Spinal cord (tissue), 9 donors: ENCODE measurements at regions not wholly inside any gene's neighbourhood (a gene's known extent, or its start where the extent isn't known, plus 50 kb on each side); places are given as distances from the start of the nearest gene placed in this dataset.

Experiments
- DNase-seq, 6 donors: peaks; one replicate each; pipeline versions ENCODE4 v3.0.0 to v3.0.0-alpha.2; 2013 to 2015; ENCODE audit warnings: low spot score in 6 of 6, low read depth in 4 of 6
- H3K27ac ChIP-seq: one replicate; pipeline ENCODE4 v1.5.1; 2013; ENCODE audit warnings: low read depth, low read length, control low read depth
- H3K27me3 ChIP-seq: one replicate; pipeline ENCODE4 v1.6.1; 2013; ENCODE audit warnings: low read length; ENCODE audit not compliant: control insufficient read depth, insufficient read depth
- H3K36me3 ChIP-seq: one replicate; pipeline ENCODE4 v1.6.1; 2013; ENCODE audit warnings: low read length; ENCODE audit not compliant: control insufficient read depth, insufficient read depth
- H3K4me1 ChIP-seq: one replicate; pipeline ENCODE4 v1.6.1; 2013; ENCODE audit warnings: low read length; ENCODE audit not compliant: control insufficient read depth, insufficient read depth
- H3K4me3 ChIP-seq: one replicate; pipeline ENCODE4 v1.5.1; 2013; ENCODE audit warnings: low read depth, low read length, control low read depth
- H3K9me3 ChIP-seq: one replicate; pipeline ENCODE4 v1.6.1; 2013; ENCODE audit warnings: low read length; ENCODE audit not compliant: control insufficient read depth, insufficient read depth
- WGBS: methylation state at CpG from one replicate; pipeline ENCODE4 v1.1.5; 2013; ENCODE audit warnings: missing lambda C conversion rate; ENCODE audit not compliant: insufficient coverage; 5-methylcytosine and 5-hydroxymethylcytosine counted together
- donor health status: healthy.

- H3K27me3 ChIP-seq: no peaks in the 10 kb centered on the region
- no peaks in the 10 kb centered on the region for H3K36me3 ChIP-seq
- H3K9me3 ChIP-seq: no peaks in the 10 kb centered on the region
- H3K27ac ChIP-seq: no peak overlapping the region
- no peak for DNase-seq
- no peak overlapping the region for H3K4me3 ChIP-seq
- H3K4me1 ChIP-seq: no peaks in the 10 kb centered on the region
- 100% methylated on average over 1 of the region's 1 CpG for WGBS
Observed at GRCh38 chr9:2341956-2342355, 279.6 kb upstream of the VLDLR start.

- no peak for DNase-seq
- no peaks in the 10 kb centered on the region for H3K27me3 ChIP-seq
- H3K4me3 ChIP-seq: no peak overlapping the region
- WGBS: 88% methylated on average over 2 of the region's 3 CpGs
- H3K36me3 ChIP-seq: no peaks in the 10 kb centered on the region
- H3K4me1 ChIP-seq: no peaks in the 10 kb centered on the region
- no peak overlapping the region for H3K27ac ChIP-seq
- H3K9me3 ChIP-seq: no peaks in the 10 kb centered on the region
Observed at GRCh38 chr9:2343756-2344155, 277.8 kb upstream of the VLDLR start.

GRCh38 chr9:2344436-2344835 is 277.2 kb upstream of the VLDLR start:
- H3K4me3 ChIP-seq: no peak overlapping the region
- no peak for DNase-seq
- H3K27me3 ChIP-seq: no peaks in the 10 kb centered on the region
- no peaks in the 10 kb centered on the region for H3K4me1 ChIP-seq
- H3K36me3 ChIP-seq: no peaks in the 10 kb centered on the region
- no CpG with 5 or more reads among the region's 2 CpGs for WGBS
- no peaks in the 10 kb centered on the region for H3K9me3 ChIP-seq
- no peak overlapping the region for H3K27ac ChIP-seq

- H3K36me3 ChIP-seq: no peaks in the 10 kb centered on the region
- no peak for DNase-seq
- H3K27me3 ChIP-seq: no peaks in the 10 kb centered on the region
- no peak overlapping the region for H3K4me3 ChIP-seq
- no peaks in the 10 kb centered on the region for H3K9me3 ChIP-seq
- WGBS: 86% methylated on average over 1 of the region's 4 CpGs
- no peaks in the 10 kb centered on the region for H3K4me1 ChIP-seq
- no peak overlapping the region for H3K27ac ChIP-seq
Observed at GRCh38 chr9:2345013-2345412, 276.6 kb upstream of the VLDLR start.

GRCh38 chr9:2346277-2346913 is 275.2 kb upstream of the VLDLR start:
- no peak for DNase-seq
- Histone ChIP-seq H3K36me3 (no peaks in the 10 kb centered on the region), H3K9me3 (no peaks in the 10 kb centered on the region), H3K4me1 (no peaks in the 10 kb centered on the region), H3K27ac (no peak overlapping the region), H3K4me3 (no peak overlapping the region), H3K27me3 (no peaks in the 10 kb centered on the region)
- 95% methylated on average over 2 of the region's 2 CpGs for WGBS

- no CpG with 5 or more reads among the region's 3 CpGs for WGBS
- no peak overlapping the region for H3K27ac ChIP-seq
- H3K36me3 ChIP-seq: no peaks in the 10 kb centered on the region
- H3K9me3 ChIP-seq: no peaks in the 10 kb centered on the region
- no peak overlapping the region for H3K4me3 ChIP-seq
- H3K4me1 ChIP-seq: no peaks in the 10 kb centered on the region
- no peaks in the 10 kb centered on the region for H3K27me3 ChIP-seq
- DNase-seq: no peak
Observed at GRCh38 chr9:2351324-2351723, 270.3 kb upstream of the VLDLR start.

GRCh38 chr9:2354216-2354615 is 267.4 kb upstream of the VLDLR start:
- WGBS: 80% methylated on average over 4 of the region's 4 CpGs
- no peaks in the 10 kb centered on the region for H3K27me3 ChIP-seq
- no peak overlapping the region for H3K4me3 ChIP-seq
- H3K9me3 ChIP-seq: no peaks in the 10 kb centered on the region
- no peaks in the 10 kb centered on the region for H3K4me1 ChIP-seq
- H3K27ac ChIP-seq: no peak overlapping the region
- DNase-seq: no peak
- no peaks in the 10 kb centered on the region for H3K36me3 ChIP-seq

- H3K36me3 ChIP-seq: no peaks in the 10 kb centered on the region
- H3K9me3 ChIP-seq: no peaks in the 10 kb centered on the region
- H3K27me3 ChIP-seq: no peaks in the 10 kb centered on the region
- no peak overlapping the region for H3K4me3 ChIP-seq
- H3K4me1 ChIP-seq: peaks cover 4% of the 10 kb centered on the region
- no peak overlapping the region for H3K27ac ChIP-seq
- DNase-seq: peak in 1 of 6 donors; percentile 13
- 51% methylated on average over 5 of the region's 8 CpGs for WGBS
Observed at GRCh38 chr9:2354856-2355696, 266.5 kb upstream of the VLDLR start.

- no peak overlapping the region for H3K4me3 ChIP-seq
- WGBS: 34% methylated on average over 4 of the region's 7 CpGs
- no peaks in the 10 kb centered on the region for H3K27me3 ChIP-seq
- H3K36me3 ChIP-seq: no peaks in the 10 kb centered on the region
- DNase-seq: peak in 1 of 6 donors; percentile 25
- H3K4me1 ChIP-seq: peaks cover 4% of the 10 kb centered on the region
- H3K27ac ChIP-seq: no peak overlapping the region
- no peaks in the 10 kb centered on the region for H3K9me3 ChIP-seq
Observed at GRCh38 chr9:2355697-2355983, 265.9 kb upstream of the VLDLR start.
